ENCODE measurements at regions not wholly inside any gene's neighbourhood (a gene's known extent, or its start where the extent isn't known, plus 50 kb on each side); places are given as distances from the start of the nearest gene placed in this dataset.

- TF ChIP-seq CTCF (conservative IDR thresholded peaks at IDR 0.05) (no peak), EZH2 (IDR thresholded peaks at IDR 0.05; ENCODE audit: low read depth) (no peak)
Observed at GRCh38 chr11:105274631-105275030, 135.1 kb upstream of the CARD18 start.

All from PC-9 (cell line).